Sigmoid colon (tissue), 6 donors: ENCODE measurements at regions not wholly inside any gene's neighbourhood (a gene's known extent, or its start where the extent isn't known, plus 50 kb on each side); places are given as distances from the start of the nearest gene placed in this dataset.

Source experiments
- DNase-seq: peaks from one replicate; pipeline ENCODE4 v3.0.0-alpha.2; 2019
- H3K27ac ChIP-seq, 4 donors: fragments of 200-600 bp; sonication (generic); one replicate each; pipeline ENCODE4 v1.5.1; 2016 to 2019; ENCODE audit warnings: mild to moderate bottlenecking in 1 of 4
- H3K27me3 ChIP-seq, 3 donors: fragments of 200-600 bp; sonication (generic); one replicate each; pipeline ENCODE4 v1.5.1; 2019; ENCODE audit warnings: mild to moderate bottlenecking in 1 of 3
- H3K36me3 ChIP-seq, 4 donors: fragments of 200-600 bp; sonication (generic); one replicate each; pipeline ENCODE4 v1.5.1; 2016 to 2019
- H3K4me1 ChIP-seq, 4 donors: fragments of 200-600 bp; sonication (generic); one replicate each; pipeline ENCODE4 v1.5.1; 2017 to 2019
- H3K4me3 ChIP-seq, 4 donors: fragments of 200-600 bp; sonication (generic); one replicate each; pipeline ENCODE4 v1.5.1; 2017 to 2019; ENCODE audit warnings: mild to moderate bottlenecking in 2 of 4, moderate library complexity in 1 of 4
- H3K9me3 ChIP-seq, 4 donors: fragments of 200-600 bp in 3 of 4; sonication (generic) in 3 of 4; one replicate each; pipeline versions ENCODE4 v1.5.1 to v1.6.1; 2013 to 2019
- CTCF ChIP-seq, 4 experiments: fragments of 450-650 bp in 3 of 4; fragments of 200-600 bp in 1 of 4; IDR thresholded peaks; one replicate each; pipeline ENCODE4 v1.5.1; 2016 to 2019; ENCODE audit warnings: antibody characterized with exemption in 4 of 4, mild to moderate bottlenecking in 3 of 4, moderate library complexity in 2 of 4
- EP300 ChIP-seq, 4 donors: sonication (generic); formaldehyde crosslinking; IDR thresholded peaks; one replicate each; pipeline ENCODE4 v1.6.1; 2017; ENCODE audit warnings: antibody characterized with exemption in 4 of 4
- POLR2A ChIP-seq, 2 donors: fragments of 450-650 bp; IDR thresholded peaks; one replicate each; pipeline ENCODE4 v1.6.1; 2016; ENCODE audit warnings: antibody characterized with exemption in 2 of 2, mild to moderate bottlenecking in 2 of 2, moderate library complexity in 2 of 2
- POLR2AphosphoS5 ChIP-seq, 4 donors: sonication (generic); formaldehyde crosslinking; IDR thresholded peaks; one replicate each; pipeline ENCODE4 v1.6.1; 2017; ENCODE audit warnings: antibody characterized with exemption in 4 of 4
- WGBS, 2 donors: extraction: QIAGEN DNeasy Blood & Tissue Kit; methylation state at CpG; one replicate each; pipeline ENCODE4 v1.1.7; 2013; 5-methylcytosine and 5-hydroxymethylcytosine counted together
- intact Hi-C: fragments of 100-400 bp; cut with DNase I; formaldehyde crosslinking; loops from one replicate; pipeline ENCODE4 v1.15.1; 2023
- donor health status: healthy with polysubstance abuse.
- donor health status: healthy.

GRCh38 chr12:115101520-115101919 is 417.5 kb upstream of the TBX3 start:
- no peak for DNase-seq
- intact Hi-C loops, result no loop called here
- Histone ChIP-seq H3K27ac (no peak overlapping the region), H3K9me3 (no peaks in the 10 kb centered on the region), H3K4me1 (no peaks in the 10 kb centered on the region), H3K4me3 (no peak overlapping the region), H3K27me3 (no peaks in the 10 kb centered on the region), H3K36me3 (no peaks in the 10 kb centered on the region)
- 94 to 96% methylated on average over 1 of the region's 1 CpG for WGBS, 2 donors
- TF ChIP-seq CTCF (IDR thresholded peaks at IDR 0.05) (no peak), POLR2AphosphoS5 (IDR thresholded peaks at IDR 0.05) (no peak), POLR2A (IDR thresholded peaks at IDR 0.05) (no peak), EP300 (IDR thresholded peaks at IDR 0.05) (no peak)

DNA sequence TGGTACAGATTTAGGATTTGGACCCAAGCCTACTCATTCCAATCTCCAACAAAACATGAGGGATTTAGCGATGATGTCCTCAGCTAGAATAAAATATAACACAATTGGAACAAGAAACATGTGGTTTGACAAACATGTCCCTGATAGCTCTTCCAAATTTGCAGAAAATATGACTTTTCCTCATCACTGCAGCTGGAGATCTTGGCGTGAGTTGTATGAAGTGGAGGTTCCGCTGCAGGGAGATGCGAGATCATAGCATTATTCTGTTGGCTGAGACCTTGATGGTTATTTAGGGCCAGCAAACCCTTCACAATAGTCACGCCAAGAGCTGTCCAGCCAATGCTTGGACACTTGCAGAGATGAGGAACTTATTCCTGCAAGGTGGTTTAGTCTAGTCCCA is 413.4 kb upstream of the TBX3 start:
- DNase-seq, result no peak
- H3K36me3 ChIP-seq, result no peaks in the 10 kb centered on the region
- H3K9me3 ChIP-seq, result no peaks in the 10 kb centered on the region
- no peaks in the 10 kb centered on the region for H3K4me1 ChIP-seq
- H3K27ac ChIP-seq, result no peak overlapping the region
- no peak overlapping the region for H3K4me3 ChIP-seq
- no peaks in the 10 kb centered on the region for H3K27me3 ChIP-seq
- TF ChIP-seq POLR2A (IDR thresholded peaks at IDR 0.05), result no peak
- TF ChIP-seq EP300 (IDR thresholded peaks at IDR 0.05), result no peak
- no peak for TF ChIP-seq CTCF (IDR thresholded peaks at IDR 0.05)
- TF ChIP-seq POLR2AphosphoS5 (IDR thresholded peaks at IDR 0.05), result no peak
- 83 to 86% methylated on average over 5 of the region's 5 CpGs for WGBS, 2 donors
- intact Hi-C loops, result no loop called here

DNA sequence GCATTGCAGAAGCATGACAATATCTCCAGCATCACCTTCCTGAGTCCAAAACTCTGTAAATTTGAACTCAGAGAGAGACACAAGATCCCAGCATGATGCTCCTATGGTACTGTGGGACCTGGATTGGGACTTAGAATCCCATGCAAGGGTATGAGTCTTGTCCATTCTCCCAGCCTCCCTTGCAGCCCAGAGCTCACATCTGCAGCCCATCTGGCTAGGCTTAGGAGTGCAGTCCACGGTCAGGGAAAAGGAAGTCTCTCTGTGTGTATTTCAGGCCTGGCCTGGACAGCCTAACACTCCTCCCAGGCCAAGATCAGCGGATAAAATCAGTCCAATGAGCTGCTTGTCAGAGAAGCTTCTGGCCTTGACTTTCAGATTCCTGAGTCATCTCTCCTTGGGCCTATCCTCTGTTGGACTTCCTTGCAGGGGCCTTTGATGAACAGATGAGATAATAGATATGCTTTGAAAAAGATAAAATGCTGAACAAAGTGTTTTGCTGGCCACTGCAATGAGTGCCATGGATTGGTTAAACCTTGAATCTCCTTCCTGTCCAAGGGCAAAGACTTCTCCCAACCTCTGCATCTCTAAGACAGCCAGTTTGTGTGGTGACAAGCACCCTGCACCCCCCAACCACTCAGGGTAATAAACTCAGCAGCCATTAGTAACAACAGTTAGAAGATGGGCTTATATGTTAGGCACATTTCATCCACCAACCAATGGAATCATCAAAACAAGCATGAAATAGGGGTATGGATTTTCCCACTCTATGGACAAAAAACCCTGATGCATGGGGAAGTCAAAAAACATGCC is 412.8 kb upstream of the TBX3 start:
- Histone ChIP-seq H3K9me3 (no peaks in the 10 kb centered on the region), H3K27me3 (no peaks in the 10 kb centered on the region), H3K36me3 (no peaks in the 10 kb centered on the region), H3K27ac (no peak overlapping the region), H3K4me1 (no peaks in the 10 kb centered on the region), H3K4me3 (no peak overlapping the region)
- no peak for DNase-seq
- intact Hi-C loops, result no loop called here
- WGBS, 2 donors, result 51 to 77% methylated on average over 2 of the region's 2 CpGs
- TF ChIP-seq POLR2AphosphoS5 (IDR thresholded peaks at IDR 0.05), result no peak
- TF ChIP-seq CTCF (IDR thresholded peaks at IDR 0.05), result no peak
- no peak for TF ChIP-seq EP300 (IDR thresholded peaks at IDR 0.05)
- TF ChIP-seq POLR2A (IDR thresholded peaks at IDR 0.05), result no peak

DNA sequence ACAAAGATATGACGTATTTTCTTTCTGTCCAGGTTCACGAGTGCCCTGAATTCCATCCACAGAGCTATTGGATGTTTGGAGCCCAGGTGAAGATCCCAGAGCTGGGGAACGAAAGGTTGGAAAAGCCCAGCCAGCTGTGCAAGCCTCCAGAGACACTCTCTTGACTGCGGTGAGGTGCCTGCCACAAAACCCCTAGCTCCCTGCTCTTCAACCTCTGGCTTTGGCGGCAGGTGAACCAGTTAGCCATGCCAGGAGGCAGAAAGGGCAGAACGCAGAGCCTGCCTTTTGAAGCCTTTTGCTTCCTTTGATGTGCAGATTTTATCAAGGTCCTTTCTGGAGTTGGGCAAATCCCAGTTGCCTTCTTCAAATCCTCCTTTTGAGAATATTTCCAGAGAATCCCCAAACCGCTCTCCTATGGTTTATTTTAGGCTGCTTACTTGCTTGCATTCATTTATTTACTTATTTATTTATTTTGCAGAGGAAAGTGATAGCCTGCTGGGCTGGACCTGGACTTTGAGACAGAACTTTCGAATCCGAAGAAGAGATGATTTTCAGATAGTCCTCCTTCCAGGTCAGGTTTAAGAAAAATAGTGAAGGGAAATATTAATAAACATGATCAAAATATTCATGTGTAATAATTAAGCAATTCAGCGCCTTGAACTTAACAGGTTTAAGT is 411.2 kb upstream of the TBX3 start:
- no peak for DNase-seq
- Histone ChIP-seq H3K27ac (no peak overlapping the region), H3K9me3 (no peaks in the 10 kb centered on the region), H3K27me3 (no peaks in the 10 kb centered on the region), H3K36me3 (no peaks in the 10 kb centered on the region), H3K4me1 (no peaks in the 10 kb centered on the region), H3K4me3 (no peak overlapping the region)
- WGBS, 2 donors, result 85 to 87% methylated on average over 10 of the region's 10 CpGs
- intact Hi-C loops, result no loop called here
- TF ChIP-seq POLR2AphosphoS5 (IDR thresholded peaks at IDR 0.05) (no peak), POLR2A (IDR thresholded peaks at IDR 0.05) (no peak), EP300 (IDR thresholded peaks at IDR 0.05) (no peak), CTCF (IDR thresholded peaks at IDR 0.05) (no peak)
